ENCODE measurements at regions not wholly inside any gene's neighbourhood (a gene's known extent, or its start where the extent isn't known, plus 50 kb on each side); places are given as distances from the start of the nearest gene placed in this dataset.

DNA sequence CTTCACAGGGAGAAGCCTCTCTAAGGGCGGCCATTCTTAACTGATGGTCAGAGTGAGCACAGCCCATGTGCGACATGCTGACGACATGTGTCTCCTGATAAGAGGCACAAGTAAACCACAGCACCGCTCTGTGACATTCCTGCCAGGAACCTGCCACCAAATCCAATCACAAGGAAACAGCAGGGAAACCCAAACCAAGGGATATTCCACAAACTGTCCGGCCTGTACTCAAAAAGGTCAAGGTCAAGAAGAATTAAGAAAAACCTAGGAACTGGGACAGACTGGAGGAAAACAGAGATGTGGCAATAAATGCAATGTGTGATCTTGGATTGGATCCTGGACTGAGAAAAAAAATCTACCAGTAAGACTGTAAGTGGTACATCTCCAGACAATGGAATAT is 91.9 kb downstream of the SYNE3 start:
- Histone ChIP-seq H2AFZ (ENCODE audit: control insufficient read depth, low read length) (no peak overlapping the region), H3K4me3 (ENCODE audit: control insufficient read depth in 2 of 3, extremely low read depth in 1 of 3, insufficient read depth in 2 of 3, low read depth in 1 of 3, low read length in 3 of 3) (no peak overlapping the region), H3K27ac (ENCODE audit: control insufficient read depth, insufficient read depth, low read length) (no peak overlapping the region), H3K9me3 (ENCODE audit: control insufficient read depth, low read depth, low read length) (no peaks in the 10 kb centered on the region), H3K9ac (ENCODE audit: control insufficient read depth, extremely low read depth, insufficient read depth, low read length) (no peak overlapping the region), H3K27me3 (ENCODE audit: control insufficient read depth, extremely low read depth, insufficient read depth, low read length) (no peaks in the 10 kb centered on the region), H3K9me1 (ENCODE audit: control insufficient read depth, extremely low read depth, insufficient read depth, low read length) (no peaks in the 10 kb centered on the region), H3K36me3 (ENCODE audit: control insufficient read depth in 2 of 2, extremely low read depth in 1 of 2, insufficient read depth in 2 of 2, low read length in 2 of 2) (no peaks in the 10 kb centered on the region), H3K4me1 (ENCODE audit: control insufficient read depth, extremely low read depth, insufficient read depth, low read length) (peaks cover 2% of the 10 kb centered on the region), H4K20me1 (ENCODE audit: control insufficient read depth, extremely low read depth, insufficient read depth, low read length) (no peaks in the 10 kb centered on the region), H3K4me2 (ENCODE audit: control insufficient read depth, extremely low read depth, insufficient read depth, low read depth, low read length) (no peak overlapping the region), H3K79me2 (ENCODE audit: control insufficient read depth, insufficient read depth, low read length) (no peaks in the 10 kb centered on the region)
- dilution Hi-C loops (cut with MboI; ENCODE audit: extremely low pct_ligation_motif_present, low sequenced_read_pairs) = no loop called here
- TF ChIP-seq, protein P1, sequence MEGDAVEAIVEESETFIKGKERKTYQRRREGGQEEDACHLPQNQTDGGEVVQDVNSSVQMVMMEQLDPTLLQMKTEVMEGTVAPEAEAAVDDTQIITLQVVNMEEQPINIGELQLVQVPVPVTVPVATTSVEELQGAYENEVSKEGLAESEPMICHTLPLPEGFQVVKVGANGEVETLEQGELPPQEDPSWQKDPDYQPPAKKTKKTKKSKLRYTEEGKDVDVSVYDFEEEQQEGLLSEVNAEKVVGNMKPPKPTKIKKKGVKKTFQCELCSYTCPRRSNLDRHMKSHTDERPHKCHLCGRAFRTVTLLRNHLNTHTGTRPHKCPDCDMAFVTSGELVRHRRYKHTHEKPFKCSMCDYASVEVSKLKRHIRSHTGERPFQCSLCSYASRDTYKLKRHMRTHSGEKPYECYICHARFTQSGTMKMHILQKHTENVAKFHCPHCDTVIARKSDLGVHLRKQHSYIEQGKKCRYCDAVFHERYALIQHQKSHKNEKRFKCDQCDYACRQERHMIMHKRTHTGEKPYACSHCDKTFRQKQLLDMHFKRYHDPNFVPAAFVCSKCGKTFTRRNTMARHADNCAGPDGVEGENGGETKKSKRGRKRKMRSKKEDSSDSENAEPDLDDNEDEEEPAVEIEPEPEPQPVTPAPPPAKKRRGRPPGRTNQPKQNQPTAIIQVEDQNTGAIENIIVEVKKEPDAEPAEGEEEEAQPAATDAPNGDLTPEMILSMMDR (optimal IDR thresholded peaks at IDR 0.05 in 1 of 3, IDR thresholded peaks at IDR 0.05 in 1 of 3, conservative IDR thresholded peaks at IDR 0.05 in 1 of 3; ENCODE audit: extremely low read depth in 1 of 3, insufficient read depth in 2 of 3, low read length in 3 of 3) = no peak
- TF ChIP-seq EZH2 (IDR thresholded peaks at IDR 0.05; ENCODE audit: low read length) = no peak
- no peak for DNase-seq (ENCODE audit: low read depth, low spot score)
- FAIRE-seq = no peak

DNA sequence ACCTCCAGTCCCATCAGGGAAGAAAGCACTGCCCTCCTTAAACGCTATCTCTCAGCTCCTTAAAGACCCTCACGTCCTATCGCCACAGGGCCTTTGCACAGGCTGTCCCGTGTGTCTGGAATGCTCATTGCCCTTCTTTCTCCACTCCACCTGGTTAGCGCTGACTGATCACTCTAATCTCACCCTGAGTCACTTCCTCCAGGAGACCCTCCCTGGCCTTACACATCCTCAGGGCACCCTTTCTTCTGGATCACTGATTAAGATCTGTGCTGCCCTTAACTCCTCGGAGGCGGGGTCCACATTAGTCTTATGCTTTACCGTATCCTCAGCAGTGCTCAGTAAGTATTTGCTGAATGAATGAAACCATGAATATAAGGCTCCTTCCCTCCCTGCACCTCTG is 94.7 kb downstream of the SYNE3 start:
- Histone ChIP-seq H3K27me3 (ENCODE audit: control insufficient read depth, extremely low read depth, insufficient read depth, low read length) (no peaks in the 10 kb centered on the region), H2AFZ (ENCODE audit: control insufficient read depth, low read length) (no peak overlapping the region), H3K4me1 (ENCODE audit: control insufficient read depth, extremely low read depth, insufficient read depth, low read length) (peaks cover 2% of the 10 kb centered on the region), H3K4me2 (ENCODE audit: control insufficient read depth, extremely low read depth, insufficient read depth, low read depth, low read length) (no peak overlapping the region), H3K4me3 (ENCODE audit: control insufficient read depth in 2 of 3, extremely low read depth in 1 of 3, insufficient read depth in 2 of 3, low read depth in 1 of 3, low read length in 3 of 3) (no peak overlapping the region), H3K27ac (ENCODE audit: control insufficient read depth, insufficient read depth, low read length) (no peak overlapping the region), H3K79me2 (ENCODE audit: control insufficient read depth, insufficient read depth, low read length) (no peaks in the 10 kb centered on the region), H3K9me3 (ENCODE audit: control insufficient read depth, low read depth, low read length) (no peaks in the 10 kb centered on the region), H4K20me1 (ENCODE audit: control insufficient read depth, extremely low read depth, insufficient read depth, low read length) (no peaks in the 10 kb centered on the region), H3K9me1 (ENCODE audit: control insufficient read depth, extremely low read depth, insufficient read depth, low read length) (no peaks in the 10 kb centered on the region), H3K36me3 (ENCODE audit: control insufficient read depth in 2 of 2, extremely low read depth in 1 of 2, insufficient read depth in 2 of 2, low read length in 2 of 2) (no peaks in the 10 kb centered on the region), H3K9ac (ENCODE audit: control insufficient read depth, extremely low read depth, insufficient read depth, low read length) (no peak overlapping the region)
- TF ChIP-seq EZH2 (IDR thresholded peaks at IDR 0.05; ENCODE audit: low read length) = no peak
- TF ChIP-seq, protein P1 (optimal IDR thresholded peaks at IDR 0.05 in 1 of 3, IDR thresholded peaks at IDR 0.05 in 1 of 3, conservative IDR thresholded peaks at IDR 0.05 in 1 of 3; ENCODE audit: extremely low read depth in 1 of 3, insufficient read depth in 2 of 3, low read length in 3 of 3) = no peak
- FAIRE-seq = no peak
- dilution Hi-C loops (cut with MboI; ENCODE audit: extremely low pct_ligation_motif_present, low sequenced_read_pairs) = no loop called here
- no peak for DNase-seq (ENCODE audit: low read depth, low spot score)

All from keratinocyte (primary cell).